ENCODE measurements at regions not wholly inside any gene's neighbourhood (a gene's known extent, or its start where the extent isn't known, plus 50 kb on each side); places are given as distances from the start of the nearest gene placed in this dataset.

- TF ChIP-seq CTCF (IDR thresholded peaks at IDR 0.05) = no peak
- no peak for TF ChIP-seq POLR2A (IDR thresholded peaks at IDR 0.05)
Observed at GRCh38 chr6:90896075-90896547, 309.2 kb upstream of the MAP3K7 start.

Measured in thyroid gland (tissue), 4 donors.